ENCODE measurements at regions not wholly inside any gene's neighbourhood (a gene's known extent, or its start where the extent isn't known, plus 50 kb on each side); places are given as distances from the start of the nearest gene placed in this dataset.

GRCh38 chr4:62550121-62550520, 1350.0 kb downstream of the ADGRL3 start:
- intact Hi-C loops (cut with DNase I, micrococcal nuclease): no loop called here
- POLR2A ChIA-PET: no interaction called here
- ATAC-seq (no peak), DNase-seq (no peak)
- Mint-ChIP-seq H3K27ac (no peak overlapping the region), H3K27me3 (no peaks in the 10 kb centered on the region), H3K4me3 (no peak overlapping the region), H3K36me3 (ENCODE audit: low read depth) (no peaks in the 10 kb centered on the region), H3K4me1 (no peaks in the 10 kb centered on the region), H3K9me3 (ENCODE audit: low read depth) (peaks cover 15% of the 10 kb centered on the region)
- CTCF ChIA-PET: no interaction called here

- DNase-seq: no peak
- ATAC-seq: no peak
- no peaks in the 10 kb centered on the region for H3K27me3 Mint-ChIP-seq
- CTCF ChIA-PET: no interaction called here
- H3K9me3 Mint-ChIP-seq (ENCODE audit: low read depth): peaks cover 15% of the 10 kb centered on the region
- intact Hi-C loops (cut with DNase I, micrococcal nuclease): no loop called here
- H3K27ac Mint-ChIP-seq: no peak overlapping the region
- no peaks in the 10 kb centered on the region for H3K4me1 Mint-ChIP-seq
- POLR2A ChIA-PET: no interaction called here
- H3K36me3 Mint-ChIP-seq (ENCODE audit: low read depth): no peaks in the 10 kb centered on the region
- H3K4me3 Mint-ChIP-seq: no peak overlapping the region
Observed at GRCh38 chr4:62549601-62550000, 1349.5 kb downstream of the ADGRL3 start.

GRCh38 chr4:62548765-62549164, 1348.6 kb downstream of the ADGRL3 start:
- no peaks in the 10 kb centered on the region for H3K4me1 Mint-ChIP-seq
- H3K4me3 Mint-ChIP-seq: no peak overlapping the region
- H3K27ac Mint-ChIP-seq: no peak overlapping the region
- peaks cover 15% of the 10 kb centered on the region for H3K9me3 Mint-ChIP-seq (ENCODE audit: low read depth)
- ChIA-PET CTCF (no interaction called here), POLR2A (no interaction called here)
- ATAC-seq (no peak), DNase-seq (no peak)
- no peaks in the 10 kb centered on the region for H3K27me3 Mint-ChIP-seq
- no peaks in the 10 kb centered on the region for H3K36me3 Mint-ChIP-seq (ENCODE audit: low read depth)
- intact Hi-C loops (cut with DNase I, micrococcal nuclease): no loop called here

GRCh38 chr4:62548108-62548524, 1348.0 kb downstream of the ADGRL3 start:
- H3K4me3 Mint-ChIP-seq: no peak overlapping the region
- no peak for ATAC-seq
- no peak overlapping the region for H3K27ac Mint-ChIP-seq
- H3K27me3 Mint-ChIP-seq: no peaks in the 10 kb centered on the region
- no peaks in the 10 kb centered on the region for H3K4me1 Mint-ChIP-seq
- intact Hi-C loops (cut with DNase I, micrococcal nuclease): no loop called here
- DNase-seq: no peak
- no peaks in the 10 kb centered on the region for H3K36me3 Mint-ChIP-seq (ENCODE audit: low read depth)
- ChIA-PET CTCF (no interaction called here), POLR2A (no interaction called here)
- H3K9me3 Mint-ChIP-seq (ENCODE audit: low read depth): peaks cover 18% of the 10 kb centered on the region

- ATAC-seq: no peak
- peaks cover 18% of the 10 kb centered on the region for H3K9me3 Mint-ChIP-seq (ENCODE audit: low read depth)
- intact Hi-C loops (cut with DNase I, micrococcal nuclease): no loop called here
- no peaks in the 10 kb centered on the region for H3K27me3 Mint-ChIP-seq
- H3K4me3 Mint-ChIP-seq: no peak overlapping the region
- DNase-seq: no peak
- no peak overlapping the region for H3K27ac Mint-ChIP-seq
- H3K4me1 Mint-ChIP-seq: no peaks in the 10 kb centered on the region
- ChIA-PET CTCF (no interaction called here), POLR2A (no interaction called here)
- H3K36me3 Mint-ChIP-seq (ENCODE audit: low read depth): no peaks in the 10 kb centered on the region
Observed at GRCh38 chr4:62544428-62544827, 1344.3 kb downstream of the ADGRL3 start.

- Mint-ChIP-seq H3K9me3 (ENCODE audit: low read depth) (peaks cover 18% of the 10 kb centered on the region), H3K4me3 (no peak overlapping the region), H3K27ac (no peak overlapping the region), H3K27me3 (no peaks in the 10 kb centered on the region), H3K36me3 (ENCODE audit: low read depth) (no peaks in the 10 kb centered on the region), H3K4me1 (no peaks in the 10 kb centered on the region)
- ChIA-PET CTCF (no interaction called here), POLR2A (no interaction called here)
- no peak for ATAC-seq
- DNase-seq: no peak
- intact Hi-C loops (cut with DNase I, micrococcal nuclease): no loop called here
Observed at GRCh38 chr4:62543002-62543401, 1342.9 kb downstream of the ADGRL3 start.

- Mint-ChIP-seq H3K9me3 (ENCODE audit: low read depth) (peaks cover 25% of the 10 kb centered on the region), H3K27me3 (no peaks in the 10 kb centered on the region), H3K4me1 (no peaks in the 10 kb centered on the region), H3K36me3 (ENCODE audit: low read depth) (no peaks in the 10 kb centered on the region), H3K27ac (no peak overlapping the region), H3K4me3 (no peak overlapping the region)
- POLR2A ChIA-PET: no interaction called here
- CTCF ChIA-PET: no interaction called here
- ATAC-seq (no peak), DNase-seq (no peak)
- intact Hi-C loops (cut with DNase I, micrococcal nuclease): no loop called here
Observed at GRCh38 chr4:62533573-62533972, 1333.4 kb downstream of the ADGRL3 start.

- ATAC-seq (no peak), DNase-seq (no peak)
- intact Hi-C loops (cut with DNase I, micrococcal nuclease): no loop called here
- H3K4me1 Mint-ChIP-seq: no peaks in the 10 kb centered on the region
- CTCF ChIA-PET: no interaction called here
- peaks cover 19% of the 10 kb centered on the region for H3K9me3 Mint-ChIP-seq (ENCODE audit: low read depth)
- no peak overlapping the region for H3K27ac Mint-ChIP-seq
- no peaks in the 10 kb centered on the region for H3K27me3 Mint-ChIP-seq
- H3K4me3 Mint-ChIP-seq: no peak overlapping the region
- POLR2A ChIA-PET: no interaction called here
- no peaks in the 10 kb centered on the region for H3K36me3 Mint-ChIP-seq (ENCODE audit: low read depth)
Observed at GRCh38 chr4:62531731-62532130, 1331.6 kb downstream of the ADGRL3 start.

GRCh38 chr4:62531264-62531663, 1331.1 kb downstream of the ADGRL3 start:
- Mint-ChIP-seq H3K27ac (no peak overlapping the region), H3K27me3 (no peaks in the 10 kb centered on the region), H3K4me1 (no peaks in the 10 kb centered on the region), H3K4me3 (no peak overlapping the region), H3K36me3 (ENCODE audit: low read depth) (no peaks in the 10 kb centered on the region), H3K9me3 (ENCODE audit: low read depth) (peaks cover 16% of the 10 kb centered on the region)
- ATAC-seq (no peak), DNase-seq (no peak)
- ChIA-PET POLR2A (no interaction called here), CTCF (no interaction called here)
- intact Hi-C loops (cut with DNase I, micrococcal nuclease): no loop called here

GRCh38 chr4:62528874-62529273, 1328.7 kb downstream of the ADGRL3 start:
- Mint-ChIP-seq H3K4me1 (no peaks in the 10 kb centered on the region), H3K36me3 (ENCODE audit: low read depth) (no peaks in the 10 kb centered on the region), H3K27me3 (no peaks in the 10 kb centered on the region), H3K27ac (no peak overlapping the region), H3K4me3 (no peak overlapping the region), H3K9me3 (ENCODE audit: low read depth) (peaks cover 19% of the 10 kb centered on the region)
- intact Hi-C loops (cut with DNase I, micrococcal nuclease): no loop called here
- ChIA-PET POLR2A (no interaction called here), CTCF (no interaction called here)
- ATAC-seq (no peak), DNase-seq (no peak)

- no peak for ATAC-seq
- no peaks in the 10 kb centered on the region for H3K4me1 Mint-ChIP-seq
- no peak for DNase-seq
- H3K9me3 Mint-ChIP-seq (ENCODE audit: low read depth): peaks cover 14% of the 10 kb centered on the region
- H3K27me3 Mint-ChIP-seq: no peaks in the 10 kb centered on the region
- CTCF ChIA-PET: no interaction called here
- no peak overlapping the region for H3K4me3 Mint-ChIP-seq
- POLR2A ChIA-PET: no interaction called here
- intact Hi-C loops (cut with DNase I, micrococcal nuclease): no loop called here
- no peaks in the 10 kb centered on the region for H3K36me3 Mint-ChIP-seq (ENCODE audit: low read depth)
- no peak overlapping the region for H3K27ac Mint-ChIP-seq
Observed at GRCh38 chr4:62526671-62527070, 1326.5 kb downstream of the ADGRL3 start.

- Mint-ChIP-seq H3K4me1 (no peaks in the 10 kb centered on the region), H3K27me3 (no peaks in the 10 kb centered on the region), H3K36me3 (ENCODE audit: low read depth) (no peaks in the 10 kb centered on the region), H3K27ac (no peak overlapping the region), H3K9me3 (ENCODE audit: low read depth) (peaks cover 22% of the 10 kb centered on the region), H3K4me3 (no peak overlapping the region)
- ATAC-seq: no peak
- no peak for DNase-seq
- CTCF ChIA-PET: interaction anchor here (0.6 kb wide), 2 partner anchors 39 to 867 kb away, joined by 3 read pairs; no protein-coding TSS in a partner anchor
- intact Hi-C loops (cut with DNase I, micrococcal nuclease): no loop called here
- POLR2A ChIA-PET: no interaction called here
Observed at GRCh38 chr4:62523256-62523655, 1323.1 kb downstream of the ADGRL3 start.

GRCh38 chr4:62522273-62522672, 1322.1 kb downstream of the ADGRL3 start:
- peaks cover 19% of the 10 kb centered on the region for H3K9me3 Mint-ChIP-seq (ENCODE audit: low read depth)
- H3K36me3 Mint-ChIP-seq (ENCODE audit: low read depth): no peaks in the 10 kb centered on the region
- ATAC-seq (no peak), DNase-seq (no peak)
- H3K27ac Mint-ChIP-seq: no peak overlapping the region
- ChIA-PET CTCF (no interaction called here), POLR2A (no interaction called here)
- no peak overlapping the region for H3K4me3 Mint-ChIP-seq
- H3K4me1 Mint-ChIP-seq: no peaks in the 10 kb centered on the region
- H3K27me3 Mint-ChIP-seq: no peaks in the 10 kb centered on the region
- intact Hi-C loops (cut with DNase I, micrococcal nuclease): no loop called here

All from activated CD4-positive, alpha-beta T cell treated with anti-CD3 and anti-CD28 coated beads for 36 hours (primary cell).